ENCODE measurements at regions not wholly inside any gene's neighbourhood (a gene's known extent, or its start where the extent isn't known, plus 50 kb on each side); places are given as distances from the start of the nearest gene placed in this dataset.

GRCh38 chrX:2618516-2618915 lies 72.6 kb upstream of the CD99 start:
- H3K18ac ChIP-seq (ENCODE audit: low read depth, low read length), result no peak overlapping the region
- H3K27me3 ChIP-seq (ENCODE audit: control insufficient read depth, insufficient read depth, low read length), result no peaks in the 10 kb centered on the region
- H2BK20ac ChIP-seq (ENCODE audit: low read depth, low read length), result no peak overlapping the region
- H4K20me1 ChIP-seq (ENCODE audit: insufficient read depth, low read length), result no peaks in the 10 kb centered on the region
- H4K8ac ChIP-seq (ENCODE audit: low read depth in 2 of 2, low read length in 2 of 2), result no peak overlapping the region
- H2AK9ac ChIP-seq (replicated peaks; ENCODE audit: low read depth, low read length, poor library complexity), result no peak overlapping the region
- no peak overlapping the region for H3K4ac ChIP-seq (ENCODE audit: low read depth, low read length)
- ATAC-seq (ENCODE audit: low read depth), result no peak
- peaks cover 9% of the 10 kb centered on the region for H3K36me3 ChIP-seq (ENCODE audit: control insufficient read depth, insufficient read depth, low read length)
- intact Hi-C loops (cut with micrococcal nuclease) (loop anchor here (5.0 kb wide), 1 partner anchor 74 kb away; the partner anchor contains the start of gene CD99), in situ Hi-C loops (cut with MboI; ENCODE audit: low sequenced_read_pairs) (no loop called here), dilution Hi-C loops (cut with HindIII; ENCODE audit: low sequenced_read_pairs, unreplicated experiment) (no loop called here)
- WGBS, 2 experiments (ENCODE audit: extremely low coverage in 2 of 2, insufficient read length in 1 of 2), result no CpG with 5 or more reads among the region's 4 CpGs
- H2AFZ ChIP-seq (replicated peaks; ENCODE audit: low read length, poor library complexity), result no peak overlapping the region
- H4K91ac ChIP-seq (ENCODE audit: insufficient read depth, low read depth, low read length), result no peak overlapping the region
- H2BK5ac ChIP-seq (ENCODE audit: low read depth, low read length, poor library complexity, severe bottlenecking), result no peak overlapping the region
- H2AK5ac ChIP-seq (ENCODE audit: low read depth, low read length), result no peak overlapping the region
- no peaks in the 10 kb centered on the region for H3K9me3 ChIP-seq (ENCODE audit: control insufficient read depth, insufficient read depth, low read length)
- CTCF ChIA-PET, result no interaction called here
- no peak overlapping the region for H3K23ac ChIP-seq (ENCODE audit: low read depth, low read length)
- H3K14ac ChIP-seq (replicated peaks; ENCODE audit: low read depth, low read length), result no peak overlapping the region
- no TSS peak for BruUV-seq (replicated peaks)
- no peaks in the 10 kb centered on the region for H3K9me1 ChIP-seq (ENCODE audit: insufficient read depth, low read length)
- TF ChIP-seq SMC3 (IDR thresholded peaks at IDR 0.05; ENCODE audit: low read depth, low read length) (no peak), NFE2L2 (IDR thresholded peaks at IDR 0.05; ENCODE audit: low read depth, low read length) (no peak), CTCF (conservative IDR thresholded peaks at IDR 0.05; ENCODE audit: low read depth, low read length) (no peak), MAFK (IDR thresholded peaks at IDR 0.05; ENCODE audit: low read depth, low read length) (no peak), ELK1 (IDR thresholded peaks at IDR 0.05; ENCODE audit: borderline replicate concordance, low read depth, low read length) (no peak), CHD1 (IDR thresholded peaks at IDR 0.05; ENCODE audit: low read depth, low read length) (no peak), MAZ (IDR thresholded peaks at IDR 0.05; ENCODE audit: borderline replicate concordance, low read depth, low read length) (no peak), MXI1 (IDR thresholded peaks at IDR 0.05; ENCODE audit: borderline replicate concordance, low read depth, low read length) (no peak), RCOR1 (IDR thresholded peaks at IDR 0.05; ENCODE audit: insufficient replicate concordance, low read length) (no peak), FOS (IDR thresholded peaks at IDR 0.05; ENCODE audit: low read depth, low read length) (no peak), RFX5 (IDR thresholded peaks at IDR 0.05; ENCODE audit: low read depth, low read length) (no peak), RAD21 (IDR thresholded peaks at IDR 0.05; ENCODE audit: low read length) (no peak), BHLHE40 (IDR thresholded peaks at IDR 0.05; ENCODE audit: low read depth, low read length) (no peak), CEBPB (IDR thresholded peaks at IDR 0.05; ENCODE audit: low read depth, low read length) (no peak), POLR2A (IDR thresholded peaks at IDR 0.05; ENCODE audit: low read depth, low read length) (no peak), USF2 (IDR thresholded peaks at IDR 0.05; ENCODE audit: low read depth, low read length) (no peak)
- H3K79me1 ChIP-seq (ENCODE audit: low read depth in 1 of 2, low read length in 2 of 2), result no peaks in the 10 kb centered on the region
- H3K27ac ChIP-seq (ENCODE audit: insufficient read depth, low read length), result no peak overlapping the region
- H3K4me2 ChIP-seq (ENCODE audit: low read depth, low read length), result no peak overlapping the region
- peaks cover 3% of the 10 kb centered on the region for H3K4me1 ChIP-seq (ENCODE audit: control insufficient read depth, insufficient read depth, low read length)
- H3K56ac ChIP-seq (ENCODE audit: extremely low read depth, insufficient read depth, low read length), result no peak overlapping the region
- no peak overlapping the region for H3K9ac ChIP-seq (ENCODE audit: low read depth, low read length)
- no peak overlapping the region for H3K4me3 ChIP-seq (ENCODE audit: insufficient read depth, low read depth, low read length)
- POLR2A ChIA-PET (ENCODE audit: unreplicated experiment), result no interaction called here
- no peak overlapping the region for H2BK15ac ChIP-seq (ENCODE audit: low read depth, low read length)
- H4K5ac ChIP-seq (ENCODE audit: low read depth, low read length), result no peak overlapping the region
- no peak for DNase-seq
- no peak overlapping the region for H2BK120ac ChIP-seq (ENCODE audit: low read depth, low read length)
